OCI-LY7 (cell line): ENCODE measurements at regions not wholly inside any gene's neighbourhood (a gene's known extent, or its start where the extent isn't known, plus 50 kb on each side); places are given as distances from the start of the nearest gene placed in this dataset.

Experiments used
- BruUV-seq: library from RNA; stranded (reverse); fragments of 400-500 nt; replicated peaks from 2 replicates; lab custom pipeline; 2021; lab: Mats Ljungman, UMichigan
- CTCF ChIA-PET: fragments of 300-600 bp; sonication (Branson Sonifier 250); formaldehyde crosslinking; loops from one replicate; lab custom pipeline; 2022; ENCODE audit warnings: antibody characterized with exemption; ENCODE audit not compliant: unreplicated experiment; lab: Charles Lee
- POLR2A ChIA-PET: fragments of 300-600 bp; sonication (Branson Sonifier 250); formaldehyde crosslinking; loops from one replicate; lab custom pipeline; 2022; ENCODE audit warnings: antibody characterized with exemption; lab: Charles Lee
- DNase-seq: peaks from one replicate; pipeline ENCODE4 v3.0.0-alpha.2; 2015; ENCODE audit warnings: low spot score
- H2AFZ ChIP-seq: fragments of 200-600 bp; sonication (generic), shearing (Covaris generic); 2 replicates; pipeline ENCODE4 v1.6.1; 2014; ENCODE audit warnings: mild to moderate bottlenecking, antibody characterized with exemption, low read length, moderate library complexity
- H3K27ac ChIP-seq: fragments of 200-600 bp; sonication (generic); 2 replicates; pipeline ENCODE4 v1.5.1; 2014; ENCODE audit warnings: mixed run types, low read depth, mild to moderate bottlenecking, moderate library complexity, low read length, inconsistent platforms; ENCODE audit not compliant: poor library complexity, severe bottlenecking
- H3K36me3 ChIP-seq: fragments of 200-600 bp; sonication (generic); 2 replicates; pipeline ENCODE4 v1.6.1; 2014; ENCODE audit warnings: mild to moderate bottlenecking, antibody characterized with exemption, low read length, moderate library complexity, mixed read lengths; ENCODE audit not compliant: insufficient read depth
- H3K4me1 ChIP-seq: fragments of 200-600 bp; sonication (generic); 2 replicates; pipeline ENCODE4 v1.5.1; 2014; ENCODE audit warnings: mild to moderate bottlenecking, low read length; ENCODE audit not compliant: insufficient read depth, poor library complexity, severe bottlenecking
- H3K4me2 ChIP-seq: fragments of 200-600 bp; sonication (generic); 2 replicates; pipeline ENCODE4 v1.6.1; 2014; ENCODE audit warnings: mild to moderate bottlenecking, low read length
- H3K4me3 ChIP-seq: fragments of 200-600 bp; sonication (generic); 2 replicates; pipeline ENCODE4 v1.5.1; 2014; ENCODE audit warnings: mild to moderate bottlenecking, low read depth, low read length; ENCODE audit not compliant: poor library complexity, severe bottlenecking
- H3K79me2 ChIP-seq: fragments of 200-600 bp; sonication (generic); 2 replicates; pipeline ENCODE4 v1.6.1; 2016; ENCODE audit warnings: low read depth, mild to moderate bottlenecking, low read length, moderate library complexity, mixed read lengths; ENCODE audit not compliant: insufficient read depth
- H3K9me2 ChIP-seq: fragments of 200-600 bp; sonication (generic); 2 replicates; pipeline ENCODE4 v1.6.1; 2016; ENCODE audit warnings: mild to moderate bottlenecking, low read length, mixed read lengths; ENCODE audit not compliant: insufficient read depth
- H3K9me3 ChIP-seq: fragments of 200-600 bp; sonication (generic); 2 replicates; pipeline ENCODE4 v1.6.1; 2014; ENCODE audit warnings: mild to moderate bottlenecking, mixed run types, low read length, mixed read lengths
- H4K20me1 ChIP-seq: fragments of 200-600 bp; sonication (generic); 2 replicates; pipeline ENCODE4 v1.6.1; 2014; ENCODE audit warnings: mild to moderate bottlenecking, antibody characterized with exemption, low read length, moderate library complexity, mixed read lengths; ENCODE audit not compliant: insufficient read depth
- CTCF ChIP-seq: fragments of 200-600 bp; sonication (generic); conservative IDR thresholded peaks from 2 replicates; pipeline ENCODE4 v1.5.1; 2014; ENCODE audit warnings: mild to moderate bottlenecking, antibody characterized with exemption, low read length, moderate library complexity, mixed read lengths
- EZH2phosphoT487 ChIP-seq: fragments of 200-600 bp; sonication (generic); IDR thresholded peaks from 2 replicates; pipeline ENCODE4 v1.6.1; 2018; ENCODE audit warnings: low read depth, borderline replicate concordance, mild to moderate bottlenecking, mixed run types, antibody characterized with exemption, low read length, moderate library complexity, mixed read lengths
- intact Hi-C: fragments of 100-400 bp; cut with micrococcal nuclease; formaldehyde crosslinking; loops from one replicate; pipeline ENCODE4 v1.10.0; 2022; ENCODE audit not compliant: unreplicated experiment

DNA sequence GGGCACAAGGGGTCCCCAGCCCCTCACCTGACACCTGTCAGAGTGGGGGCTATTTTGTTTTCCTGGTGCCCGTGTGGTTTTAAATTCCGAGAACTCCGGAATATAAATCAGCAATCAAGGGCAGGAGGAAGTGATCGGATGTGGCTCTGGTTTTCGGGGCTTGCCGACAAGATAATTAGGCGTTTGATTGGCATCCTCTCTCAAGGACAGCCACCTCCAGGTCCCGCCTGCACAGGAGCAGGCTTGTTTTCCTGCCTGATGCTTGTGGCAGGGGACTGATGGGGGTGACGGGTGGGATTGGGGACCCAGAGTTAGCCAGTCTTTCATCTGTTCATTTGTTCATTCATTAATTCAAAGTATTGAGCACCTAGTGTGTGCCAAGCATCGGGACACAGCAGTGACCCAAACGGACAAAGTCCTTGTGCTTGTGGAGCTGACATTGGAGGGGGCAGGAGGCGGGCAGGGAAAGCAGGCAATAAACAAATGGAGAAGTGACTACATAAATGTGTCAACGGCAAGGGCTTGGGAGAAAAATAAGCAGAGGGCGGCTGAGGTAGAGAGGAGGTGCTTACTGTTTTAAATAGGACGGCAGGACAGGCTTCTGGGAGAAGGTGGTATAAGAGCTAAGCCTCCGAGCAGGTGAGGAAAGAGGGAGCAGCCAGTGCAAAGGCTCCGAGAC is 166.5 kb downstream of the PHETA1 start:
- H3K27ac ChIP-seq: no peak overlapping the region
- no peaks in the 10 kb centered on the region for H3K4me1 ChIP-seq
- TF ChIP-seq CTCF (no peak), EZH2phosphoT487 (no peak)
- ChIA-PET POLR2A (no interaction called here), CTCF (no interaction called here)
- no TSS peak for BruUV-seq
- no peaks in the 10 kb centered on the region for H3K9me3 ChIP-seq
- no peak for DNase-seq
- H4K20me1 ChIP-seq: no peaks in the 10 kb centered on the region
- no peaks in the 10 kb centered on the region for H3K79me2 ChIP-seq
- no peaks in the 10 kb centered on the region for H3K36me3 ChIP-seq
- no peak overlapping the region for H3K4me2 ChIP-seq
- no peaks in the 10 kb centered on the region for H3K9me2 ChIP-seq
- no peak overlapping the region for H3K4me3 ChIP-seq
- intact Hi-C loops: no loop called here
- no peak overlapping the region for H2AFZ ChIP-seq

DNA sequence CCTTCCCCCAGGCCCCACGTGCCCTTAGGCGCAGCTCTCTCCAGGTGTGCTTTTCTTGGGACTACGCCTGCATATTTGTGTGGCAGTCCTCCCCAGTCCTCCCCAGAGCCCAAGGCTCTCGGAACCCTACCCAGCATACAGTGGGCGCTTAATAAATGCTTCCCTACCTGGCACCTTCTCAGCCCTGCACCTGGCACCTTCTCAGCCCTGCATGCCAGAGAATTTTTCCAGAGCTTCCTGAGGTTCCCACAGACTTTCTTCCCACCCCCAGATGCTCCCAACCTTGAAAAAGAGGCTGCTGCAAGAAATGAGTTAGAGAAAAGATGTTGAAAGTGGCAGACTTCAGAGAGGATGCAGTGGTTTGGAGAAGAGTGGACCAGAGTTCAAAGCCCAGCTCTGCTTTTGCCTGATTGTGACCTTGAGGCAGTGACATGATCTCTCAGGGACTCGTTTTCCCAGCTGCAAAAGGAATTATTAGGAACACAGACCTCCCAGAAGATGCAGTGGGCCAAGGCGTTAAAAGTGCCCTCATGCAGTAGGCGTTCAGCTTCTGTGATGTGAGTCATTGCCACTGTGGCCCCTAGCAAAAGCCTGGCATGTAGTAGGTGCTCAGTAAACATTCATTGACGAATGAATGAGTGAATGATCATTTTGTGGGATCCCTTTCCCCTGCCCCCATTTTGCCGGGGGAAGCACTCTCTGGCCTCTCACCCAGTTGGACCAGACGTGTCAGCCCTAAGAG is 167.2 kb downstream of the PHETA1 start:
- no TSS peak for BruUV-seq
- ChIA-PET POLR2A (no interaction called here), CTCF (no interaction called here)
- H4K20me1 ChIP-seq: no peaks in the 10 kb centered on the region
- no peaks in the 10 kb centered on the region for H3K9me3 ChIP-seq
- intact Hi-C loops: no loop called here
- H3K79me2 ChIP-seq: no peaks in the 10 kb centered on the region
- no peak overlapping the region for H3K27ac ChIP-seq
- no peak for TF ChIP-seq EZH2phosphoT487
- TF ChIP-seq CTCF: no peak
- H3K36me3 ChIP-seq: no peaks in the 10 kb centered on the region
- no peak overlapping the region for H3K4me3 ChIP-seq
- H3K9me2 ChIP-seq: no peaks in the 10 kb centered on the region
- H3K4me2 ChIP-seq: no peak overlapping the region
- no peak for DNase-seq
- H2AFZ ChIP-seq: no peak overlapping the region
- H3K4me1 ChIP-seq: no peaks in the 10 kb centered on the region

- Histone ChIP-seq H3K9me3 (no peaks in the 10 kb centered on the region), H3K9me2 (no peaks in the 10 kb centered on the region), H2AFZ (no peak overlapping the region), H3K4me3 (no peak overlapping the region), H3K4me2 (no peak overlapping the region), H3K79me2 (no peaks in the 10 kb centered on the region), H4K20me1 (no peaks in the 10 kb centered on the region), H3K4me1 (no peaks in the 10 kb centered on the region), H3K27ac (no peak overlapping the region), H3K36me3 (no peaks in the 10 kb centered on the region)
- CTCF ChIA-PET: no interaction called here
- no peak for DNase-seq
- POLR2A ChIA-PET: no interaction called here
- TF ChIP-seq CTCF (no peak), EZH2phosphoT487 (no peak)
- BruUV-seq: no TSS peak
- intact Hi-C loops: no loop called here
These were observed 167.9 kb downstream of the PHETA1 start for GRCh38 chr12:111201036-111201435.
